ENCODE measurements at regions not wholly inside any gene's neighbourhood (a gene's known extent, or its start where the extent isn't known, plus 50 kb on each side); places are given as distances from the start of the nearest gene placed in this dataset.

DNA sequence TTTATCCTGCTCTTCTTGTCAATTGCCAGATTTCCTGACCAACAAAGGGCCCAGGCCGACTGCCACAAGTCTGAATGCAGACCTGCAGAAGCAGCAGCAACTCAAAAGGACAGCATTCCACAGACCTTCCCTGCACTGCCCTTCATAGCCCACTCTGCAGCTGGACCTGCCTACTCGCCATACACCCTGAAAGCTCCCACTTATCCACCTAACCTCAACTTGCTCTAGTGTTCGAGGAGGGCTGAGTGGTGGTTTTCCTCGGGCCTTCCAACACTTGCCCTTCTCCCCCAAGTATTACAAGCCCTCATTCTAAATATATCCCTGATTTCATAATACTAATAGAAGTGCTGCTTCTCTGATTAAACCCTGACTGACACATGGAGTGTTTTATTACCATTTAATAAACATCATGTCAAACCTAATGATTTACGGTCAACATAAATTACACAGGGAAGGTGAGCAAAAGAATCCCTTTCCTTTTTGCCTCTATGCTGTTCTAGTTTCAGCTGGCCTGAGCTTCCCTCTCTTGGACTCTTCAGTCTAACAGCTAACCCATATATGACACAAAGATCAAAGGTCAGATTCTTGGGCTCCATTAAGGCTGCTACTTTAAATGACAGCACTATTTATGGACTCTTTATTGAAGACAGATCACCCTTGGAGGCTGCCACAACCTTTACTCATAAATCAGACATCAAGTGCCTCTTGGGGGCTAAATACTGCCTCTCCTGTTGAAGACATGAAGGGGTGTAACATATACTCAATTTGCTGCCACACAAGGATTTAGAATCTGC lies 1546.9 kb upstream of the TMEM132C start:
- TF ChIP-seq TAF1 (IDR thresholded peaks at IDR 0.05; ENCODE audit: low read depth) (no peak), EP300 (IDR thresholded peaks at IDR 0.05; ENCODE audit: borderline replicate concordance) (no peak), EGR1 (IDR thresholded peaks at IDR 0.05) (no peak), NFIC (IDR thresholded peaks at IDR 0.05) (no peak), CEBPB (IDR thresholded peaks at IDR 0.05) (no peak), CREB1 (IDR thresholded peaks at IDR 0.05; ENCODE audit: low read depth) (no peak)
- TF ChIP-seq, protein P1, sequence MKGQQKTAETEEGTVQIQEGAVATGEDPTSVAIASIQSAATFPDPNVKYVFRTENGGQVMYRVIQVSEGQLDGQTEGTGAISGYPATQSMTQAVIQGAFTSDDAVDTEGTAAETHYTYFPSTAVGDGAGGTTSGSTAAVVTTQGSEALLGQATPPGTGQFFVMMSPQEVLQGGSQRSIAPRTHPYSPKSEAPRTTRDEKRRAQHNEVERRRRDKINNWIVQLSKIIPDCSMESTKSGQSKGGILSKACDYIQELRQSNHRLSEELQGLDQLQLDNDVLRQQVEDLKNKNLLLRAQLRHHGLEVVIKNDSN (IDR thresholded peaks at IDR 0.05) = no peak
- TF ChIP-seq, protein P2, sequence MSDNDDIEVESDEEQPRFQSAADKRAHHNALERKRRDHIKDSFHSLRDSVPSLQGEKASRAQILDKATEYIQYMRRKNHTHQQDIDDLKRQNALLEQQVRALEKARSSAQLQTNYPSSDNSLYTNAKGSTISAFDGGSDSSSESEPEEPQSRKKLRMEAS (IDR thresholded peaks at IDR 0.05) = no peak
